Right lobe of liver (tissue), 4 donors: ENCODE measurements at regions not wholly inside any gene's neighbourhood (a gene's known extent, or its start where the extent isn't known, plus 50 kb on each side); places are given as distances from the start of the nearest gene placed in this dataset.

Source experiments
- POLR2A ChIP-seq: fragments of 450-650 bp; IDR thresholded peaks from one replicate; pipeline ENCODE4 v1.6.1; 2017; ENCODE audit warnings: antibody characterized with exemption, mild to moderate bottlenecking
- TF ChIP-seq, protein P1 (sequence below), 4 donors: fragments of 200-600 bp in 3 of 4; fragments of 450-650 bp in 1 of 4; IDR thresholded peaks; one replicate each; pipeline versions ENCODE4 v1.5.1 to v1.8.0; 2016 to 2022; ENCODE audit warnings: antibody characterized with exemption in 4 of 4, mild to moderate bottlenecking in 2 of 4
- donor health status: DM: no; HTN: no; CAD: no.
- donor health status: DM: no; HTN: no; CAD: no.
- donor health status: DM: no; HTN: yes; CAD: no.

DNA sequence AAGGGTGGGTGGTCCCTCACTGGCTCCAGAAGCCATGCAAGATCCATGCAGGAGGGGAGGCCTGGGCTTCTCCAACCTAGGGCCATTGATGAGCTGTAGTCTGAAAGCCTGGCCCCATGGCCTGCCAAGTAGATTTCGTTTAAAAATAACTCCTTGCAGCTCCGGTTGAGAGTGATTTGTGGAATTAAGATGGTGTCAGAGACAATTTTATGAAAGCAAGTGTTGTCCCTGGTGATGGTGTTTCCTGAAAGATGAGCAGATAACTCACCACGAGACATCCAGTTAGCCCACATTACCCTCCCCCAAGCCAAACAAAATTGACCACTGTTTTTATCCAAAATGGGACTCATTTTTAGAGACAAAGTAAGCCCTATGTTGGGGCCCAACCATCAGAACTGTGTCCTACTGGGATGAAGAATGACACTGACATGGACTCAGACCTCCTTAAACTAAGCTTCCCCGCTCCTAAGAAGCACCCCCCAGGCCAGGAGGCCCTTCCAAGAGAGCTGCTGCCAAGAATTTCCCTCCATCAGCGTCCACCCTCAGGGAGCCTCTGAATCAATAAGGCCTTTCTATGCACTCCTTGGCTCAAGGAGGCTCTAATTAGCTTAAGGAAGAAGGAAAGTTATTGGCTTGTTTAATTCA lies 174.2 kb upstream of the NCAM1 start:
- TF ChIP-seq, protein P1, sequence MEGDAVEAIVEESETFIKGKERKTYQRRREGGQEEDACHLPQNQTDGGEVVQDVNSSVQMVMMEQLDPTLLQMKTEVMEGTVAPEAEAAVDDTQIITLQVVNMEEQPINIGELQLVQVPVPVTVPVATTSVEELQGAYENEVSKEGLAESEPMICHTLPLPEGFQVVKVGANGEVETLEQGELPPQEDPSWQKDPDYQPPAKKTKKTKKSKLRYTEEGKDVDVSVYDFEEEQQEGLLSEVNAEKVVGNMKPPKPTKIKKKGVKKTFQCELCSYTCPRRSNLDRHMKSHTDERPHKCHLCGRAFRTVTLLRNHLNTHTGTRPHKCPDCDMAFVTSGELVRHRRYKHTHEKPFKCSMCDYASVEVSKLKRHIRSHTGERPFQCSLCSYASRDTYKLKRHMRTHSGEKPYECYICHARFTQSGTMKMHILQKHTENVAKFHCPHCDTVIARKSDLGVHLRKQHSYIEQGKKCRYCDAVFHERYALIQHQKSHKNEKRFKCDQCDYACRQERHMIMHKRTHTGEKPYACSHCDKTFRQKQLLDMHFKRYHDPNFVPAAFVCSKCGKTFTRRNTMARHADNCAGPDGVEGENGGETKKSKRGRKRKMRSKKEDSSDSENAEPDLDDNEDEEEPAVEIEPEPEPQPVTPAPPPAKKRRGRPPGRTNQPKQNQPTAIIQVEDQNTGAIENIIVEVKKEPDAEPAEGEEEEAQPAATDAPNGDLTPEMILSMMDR (IDR thresholded peaks at IDR 0.05) = no peak
- TF ChIP-seq POLR2A = no peak
